Skeletal muscle cell (primary cell): ENCODE measurements at regions not wholly inside any gene's neighbourhood (a gene's known extent, or its start where the extent isn't known, plus 50 kb on each side); places are given as distances from the start of the nearest gene placed in this dataset.

Experiments used
- DNase-seq: peaks from one replicate; pipeline ENCODE4 v3.0.0-alpha.2; 2010; ENCODE audit warnings: low read depth
- H3K4me3 ChIP-seq: 2 replicates; pipeline ENCODE4 v1.5.1; 2011; ENCODE audit warnings: low read depth, mild to moderate bottlenecking, control low read depth, low read length, moderate library complexity

DNA sequence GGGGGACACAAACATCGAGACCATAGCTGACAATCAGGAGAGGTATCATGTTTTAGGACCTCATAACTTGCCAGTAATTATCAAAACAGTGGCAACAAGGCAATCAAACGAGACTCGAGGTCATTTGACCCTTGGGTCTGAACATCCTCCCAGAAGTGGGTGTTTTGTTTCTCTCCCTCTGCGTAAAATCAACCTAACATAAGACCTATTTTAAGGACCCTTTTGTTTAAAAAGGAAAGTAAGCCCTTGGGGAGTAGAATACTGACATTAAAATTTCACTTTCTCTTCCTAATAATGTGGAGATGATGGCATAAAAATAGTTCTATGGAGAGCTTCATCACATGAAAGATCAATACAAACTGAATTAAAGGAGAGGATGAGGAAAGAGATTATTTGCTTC, 106.2 kb upstream of the PUDP start:
- H3K4me3 ChIP-seq: no peak overlapping the region
- no peak for DNase-seq

- H3K4me3 ChIP-seq: no peak overlapping the region
- no peak for DNase-seq
These were observed 105.6 kb upstream of the PUDP start for GRCh38 chrX:7253565-7253964.

DNA sequence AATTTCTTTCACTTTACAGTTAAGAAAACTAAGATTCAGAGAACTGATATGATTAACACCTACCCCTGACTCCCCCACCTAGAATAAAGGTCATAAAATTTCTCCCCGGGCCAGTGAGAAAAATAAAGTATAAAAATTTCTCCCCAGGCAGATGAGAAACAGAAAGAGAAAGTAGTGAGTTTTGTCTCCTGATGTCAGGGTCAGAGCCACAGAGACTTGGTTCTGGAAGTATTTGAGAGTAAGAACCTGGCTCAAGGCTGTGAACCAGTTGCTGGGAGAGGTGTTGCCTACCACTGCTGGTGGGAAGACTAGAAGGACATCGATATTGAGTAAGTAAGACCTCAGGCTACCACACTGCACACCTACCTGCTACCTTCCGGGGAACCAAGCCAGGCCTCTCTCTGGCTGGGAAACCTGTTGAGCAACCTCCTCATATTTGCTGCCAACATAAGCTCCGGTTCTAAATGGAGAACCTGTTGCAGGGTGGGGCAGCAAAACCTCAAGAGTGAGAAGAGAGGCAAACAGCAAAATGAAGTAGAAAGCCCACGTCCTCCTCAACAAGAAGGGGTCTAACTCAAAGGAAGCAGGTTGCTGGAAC, 104.2 kb upstream of the PUDP start:
- H3K4me3 ChIP-seq: no peak overlapping the region
- DNase-seq: no peak

GRCh38 chrX:7247346-7247745, 99.4 kb upstream of the PUDP start:
- H3K4me3 ChIP-seq: no peak overlapping the region

GRCh38 chrX:7244405-7244804, 96.5 kb upstream of the PUDP start:
- H3K4me3 ChIP-seq: no peak overlapping the region
- no peak for DNase-seq

More at GRCh38 chrX:7247346-7247745, 99.4 kb upstream of the PUDP start:
- no peak for DNase-seq

- no peak for DNase-seq
- no peak overlapping the region for H3K4me3 ChIP-seq
These were observed 94.7 kb upstream of the PUDP start for GRCh38 chrX:7242613-7243012.

DNA sequence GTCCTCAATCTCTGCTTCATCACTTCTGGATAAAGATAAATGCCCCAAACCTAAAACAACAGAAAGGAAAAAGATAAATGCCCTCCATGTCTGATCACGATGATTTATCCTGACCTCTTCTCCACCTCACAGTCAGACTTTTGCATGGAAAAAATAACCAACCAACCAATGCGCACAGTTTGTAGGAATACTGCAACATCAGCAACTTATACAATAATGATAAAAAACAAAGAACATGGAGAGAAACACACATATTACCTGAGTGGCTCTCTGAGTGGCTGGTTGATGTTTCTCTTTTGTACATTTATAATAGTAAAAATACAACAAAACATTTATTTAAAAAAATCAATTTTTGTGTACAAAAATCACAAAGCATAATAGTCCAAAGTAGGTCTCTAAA, 93.0 kb upstream of the PUDP start:
- no peak for DNase-seq
- H3K4me3 ChIP-seq: no peak overlapping the region

- H3K4me3 ChIP-seq: no peak overlapping the region
- DNase-seq: no peak
These were observed 87.1 kb upstream of the PUDP start for GRCh38 chrX:7235071-7235470.

DNA sequence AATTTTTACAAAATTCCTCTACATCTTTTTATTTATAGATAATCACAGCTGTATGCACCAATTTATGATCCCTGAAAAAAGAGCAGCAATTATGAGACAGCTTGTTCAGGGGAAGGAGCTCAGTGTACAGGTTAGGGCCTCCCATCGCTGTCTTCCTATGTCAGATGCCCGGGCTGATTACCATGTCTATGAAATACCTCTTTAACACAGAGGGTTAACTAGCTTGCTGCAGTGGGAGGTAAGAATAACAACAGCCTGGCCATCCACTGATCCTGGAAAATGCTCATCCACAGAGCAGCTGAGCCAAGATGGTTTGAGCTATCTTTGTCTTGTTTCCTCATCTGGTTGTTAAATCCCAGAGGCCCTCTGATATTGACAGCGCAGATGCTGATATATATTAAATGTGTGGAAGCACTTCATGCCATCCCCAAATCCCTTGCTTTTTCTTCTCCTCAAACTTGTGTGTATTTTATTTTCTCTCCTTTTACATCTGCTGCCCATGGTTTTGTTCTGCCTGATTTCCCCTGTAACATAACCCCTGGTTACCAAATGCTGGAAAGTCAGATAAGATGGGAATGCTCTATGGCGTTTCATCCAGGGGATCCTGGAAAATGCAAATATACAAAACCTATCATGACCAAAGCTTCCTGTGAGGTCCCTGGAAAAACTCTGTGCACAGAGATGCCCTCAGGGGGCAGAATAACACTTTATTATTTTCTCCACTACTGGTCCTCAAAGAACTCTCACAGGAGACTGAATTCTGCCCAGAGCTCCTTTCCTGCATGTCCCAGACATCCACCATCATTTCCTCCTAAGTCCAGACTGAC, 85.8 kb upstream of the PUDP start:
- no peak for DNase-seq
- H3K4me3 ChIP-seq: no peak overlapping the region

DNA sequence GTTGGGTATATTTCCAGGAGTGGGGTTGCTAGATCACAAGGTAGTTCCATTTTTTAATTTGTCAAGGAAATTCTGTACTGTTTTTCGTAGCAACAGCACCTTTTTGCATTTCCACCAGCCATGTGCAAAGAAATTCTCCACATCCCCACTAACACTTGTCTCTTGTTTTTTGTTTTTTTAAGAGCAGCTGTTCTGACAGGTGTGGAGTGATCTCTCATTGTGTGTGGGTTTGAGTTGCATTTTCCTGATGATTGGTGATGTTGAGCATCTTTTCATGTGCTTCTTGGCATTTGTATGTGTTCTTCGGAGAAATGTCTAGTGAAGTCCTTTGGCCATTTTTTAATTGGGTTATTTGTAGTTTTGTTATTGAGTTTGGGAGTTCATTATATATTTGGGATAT, 80.3 kb upstream of the PUDP start:
- H3K4me3 ChIP-seq: no peak overlapping the region
- DNase-seq: no peak

GRCh38 chrX:7225338-7225737, 77.4 kb upstream of the PUDP start:
- DNase-seq: no peak
- no peak overlapping the region for H3K4me3 ChIP-seq

- no peak overlapping the region for H3K4me3 ChIP-seq
- no peak for DNase-seq
These were observed 75.3 kb upstream of the PUDP start for GRCh38 chrX:7223271-7223670.

DNA sequence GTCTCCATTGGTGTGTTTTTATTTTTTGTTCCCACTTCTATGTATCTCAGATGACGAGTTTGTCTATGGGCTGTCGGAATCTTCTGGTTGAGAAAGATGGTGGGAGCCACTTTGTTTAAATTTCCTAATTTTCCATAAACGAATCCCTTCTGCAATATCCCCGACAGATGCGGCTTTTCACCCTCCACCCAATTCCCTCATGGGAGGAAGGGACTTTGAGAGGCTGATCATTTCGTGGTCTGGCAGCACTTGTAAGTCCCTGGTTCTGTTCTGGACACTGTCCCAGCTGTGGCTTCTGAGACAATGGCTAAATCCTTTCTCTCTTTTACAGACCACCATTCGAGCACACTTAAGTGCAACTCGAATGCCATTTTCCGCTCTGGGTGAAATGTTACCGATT, 72.2 kb upstream of the PUDP start:
- H3K4me3 ChIP-seq: no peak overlapping the region
- DNase-seq: no peak

DNA sequence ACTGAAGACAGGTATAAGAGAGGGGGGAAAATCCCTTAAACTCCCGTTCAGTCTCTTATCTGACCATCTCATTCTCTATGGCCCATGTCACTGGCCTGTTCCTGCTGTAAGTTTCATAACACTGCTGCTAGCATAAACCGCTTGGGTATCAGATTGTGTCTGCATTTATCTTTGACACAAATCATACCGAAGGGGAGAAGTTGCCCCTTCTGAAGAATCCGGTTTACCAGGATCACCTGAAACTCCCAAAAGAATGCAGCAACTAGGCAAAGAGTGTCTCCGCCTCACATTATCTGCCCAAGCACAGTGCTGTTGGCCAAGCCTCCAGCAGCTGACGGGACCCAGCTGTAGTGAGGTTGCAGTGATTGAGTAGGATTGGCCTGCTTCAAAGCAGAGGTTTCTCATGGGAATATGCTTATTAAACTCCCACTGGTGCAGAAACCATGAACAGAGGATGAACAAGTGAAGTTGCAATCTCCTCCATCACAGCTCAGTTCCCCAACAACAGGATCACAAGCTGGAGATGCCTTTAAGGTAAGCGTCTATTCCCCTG, 71.3 kb upstream of the PUDP start:
- no peak for DNase-seq
- H3K4me3 ChIP-seq: no peak overlapping the region

DNA sequence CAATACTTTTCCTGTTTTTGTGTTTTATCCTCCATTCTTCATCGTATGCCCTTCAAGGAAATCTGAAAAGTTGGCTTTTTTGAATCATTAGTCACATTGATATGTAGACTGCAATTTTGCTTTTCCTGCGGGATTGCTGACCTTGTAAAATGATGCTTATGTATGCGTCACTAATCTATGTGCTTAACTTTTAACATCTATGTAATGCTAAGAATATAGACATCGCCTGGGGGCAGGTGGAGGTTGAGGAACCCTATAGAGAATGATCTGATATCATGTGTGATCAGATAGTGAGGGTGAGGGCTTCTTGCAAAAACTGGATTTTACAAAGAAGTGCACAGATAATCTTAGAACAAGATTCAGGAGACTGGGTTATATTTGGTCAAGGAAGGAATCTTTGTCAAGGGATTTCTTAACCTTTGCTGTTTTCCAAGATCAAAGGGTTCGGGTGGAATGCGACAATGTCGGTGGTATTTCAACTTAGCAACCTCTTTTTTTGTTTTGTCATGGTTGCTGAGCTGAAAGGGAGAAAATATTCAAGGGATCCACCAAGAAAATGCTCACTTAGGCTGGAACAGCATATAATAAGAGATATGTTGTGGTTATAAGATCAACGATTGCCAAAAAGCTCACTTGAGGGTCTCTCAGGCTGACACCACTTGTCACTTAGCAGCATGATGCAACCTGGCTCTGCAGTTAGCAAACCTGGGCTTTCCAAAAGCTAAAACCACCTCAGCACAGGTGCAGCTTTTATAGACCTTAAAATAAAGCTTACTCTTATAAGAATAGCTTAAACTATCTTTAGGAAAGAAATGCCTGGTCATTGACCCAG, 70.6 kb upstream of the PUDP start:
- H3K4me3 ChIP-seq: no peak overlapping the region
- no peak for DNase-seq

GRCh38 chrX:7216981-7217587, 69.1 kb upstream of the PUDP start:
- no peak overlapping the region for H3K4me3 ChIP-seq
- DNase-seq: no peak

DNA sequence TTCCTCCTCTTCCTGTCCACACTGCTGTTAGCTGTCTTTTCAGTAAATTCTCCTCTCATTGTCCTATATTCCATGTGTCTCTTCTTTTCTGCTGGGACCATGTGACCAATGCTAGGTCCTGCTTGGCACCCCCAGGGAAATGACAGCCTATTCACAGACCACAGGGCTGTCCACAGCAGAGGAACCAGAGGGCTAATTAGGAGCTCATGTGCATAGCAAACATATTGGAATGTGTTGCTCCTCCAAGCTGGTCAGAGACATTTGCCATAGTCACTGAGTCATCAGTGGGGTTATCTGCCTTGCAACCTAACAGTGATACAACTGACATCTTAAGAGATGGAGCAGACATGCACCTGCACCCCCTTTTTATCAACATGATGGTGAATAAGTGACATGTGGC, 67.9 kb upstream of the PUDP start:
- DNase-seq: no peak
- H3K4me3 ChIP-seq: no peak overlapping the region

DNA sequence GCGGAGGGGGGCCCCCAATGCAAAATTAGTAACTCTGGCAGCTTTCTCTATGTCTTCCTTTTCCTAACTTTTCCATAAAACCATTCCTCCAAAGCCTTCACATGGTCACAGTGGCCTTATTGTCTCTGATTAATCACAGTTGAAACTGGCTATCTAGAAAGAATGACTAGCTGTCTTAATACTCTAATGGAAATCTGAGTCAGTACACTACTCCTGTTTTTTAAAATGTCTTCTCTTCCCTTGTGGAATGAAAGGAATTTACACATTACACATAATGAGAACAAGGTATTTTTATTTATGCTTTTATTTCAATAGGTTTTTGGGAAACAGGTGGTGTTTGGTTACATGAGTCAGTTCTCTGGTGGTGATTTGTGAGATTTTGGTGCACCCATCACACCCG, 66.3 kb upstream of the PUDP start:
- no peak overlapping the region for H3K4me3 ChIP-seq
- DNase-seq: no peak

- DNase-seq: no peak
- H3K4me3 ChIP-seq: no peak overlapping the region
These were observed 57.2 kb upstream of the PUDP start for GRCh38 chrX:7205037-7205577.

DNA sequence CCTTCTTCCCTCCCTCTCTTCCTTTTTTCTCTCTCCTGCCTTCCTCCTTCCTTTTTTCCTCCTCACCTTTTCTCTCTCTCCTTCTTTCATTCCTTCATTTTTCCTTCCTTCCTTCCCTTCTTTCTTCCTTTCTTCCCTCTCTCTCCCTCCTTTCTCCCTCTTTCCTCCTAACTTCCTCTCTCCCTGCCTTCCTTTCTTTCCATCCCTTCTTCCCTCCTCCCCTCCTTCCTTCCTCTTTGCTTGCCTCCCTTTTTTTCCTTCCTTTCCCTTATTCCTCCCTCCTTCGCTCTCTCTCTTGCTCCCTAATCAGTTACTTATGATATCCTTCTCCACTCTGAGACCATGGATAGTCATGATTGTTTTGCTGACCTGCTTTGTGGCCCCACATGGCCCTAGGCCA, 56.7 kb upstream of the PUDP start:
- H3K4me3 ChIP-seq: no peak overlapping the region
- DNase-seq: no peak
